Mesodermal cell (in vitro differentiated cells): ENCODE measurements at regions not wholly inside any gene's neighbourhood (a gene's known extent, or its start where the extent isn't known, plus 50 kb on each side); places are given as distances from the start of the nearest gene placed in this dataset.

Experiments
- H3K27ac ChIP-seq: 2 replicates; pipeline ENCODE4 v1.7.0; 2013; ENCODE audit warnings: mild to moderate bottlenecking, low read depth, low read length, moderate library complexity; ENCODE audit not compliant: severe bottlenecking
- H3K36me3 ChIP-seq: 2 replicates; pipeline ENCODE4 v1.7.1; 2013; ENCODE audit warnings: mild to moderate bottlenecking, low read length, moderate library complexity; ENCODE audit not compliant: control insufficient read depth, insufficient read depth
- H3K4me1 ChIP-seq: one replicate; pipeline ENCODE4 v1.7.1; 2013; ENCODE audit warnings: mild to moderate bottlenecking, low read length; ENCODE audit not compliant: insufficient read depth, control insufficient read depth, poor library complexity, severe bottlenecking
- H3K4me3 ChIP-seq: 2 replicates; pipeline ENCODE4 v1.7.0; 2013; ENCODE audit warnings: low read length, control low read depth, mild to moderate bottlenecking; ENCODE audit not compliant: insufficient read depth, poor library complexity, severe bottlenecking; ENCODE audit errors: extremely low read depth
- H3K9me3 ChIP-seq: 2 replicates; pipeline ENCODE4 v1.7.1; 2013; ENCODE audit warnings: mild to moderate bottlenecking, low read length, moderate library complexity; ENCODE audit not compliant: control insufficient read depth
- WGBS, 2 experiments: methylation state at CpG; one replicate each; pipeline ENCODE4 v1.1.5; 2013; ENCODE audit warnings: missing lambda C conversion rate in 2 of 2; ENCODE audit not compliant: insufficient coverage in 2 of 2; 5-methylcytosine and 5-hydroxymethylcytosine counted together

DNA sequence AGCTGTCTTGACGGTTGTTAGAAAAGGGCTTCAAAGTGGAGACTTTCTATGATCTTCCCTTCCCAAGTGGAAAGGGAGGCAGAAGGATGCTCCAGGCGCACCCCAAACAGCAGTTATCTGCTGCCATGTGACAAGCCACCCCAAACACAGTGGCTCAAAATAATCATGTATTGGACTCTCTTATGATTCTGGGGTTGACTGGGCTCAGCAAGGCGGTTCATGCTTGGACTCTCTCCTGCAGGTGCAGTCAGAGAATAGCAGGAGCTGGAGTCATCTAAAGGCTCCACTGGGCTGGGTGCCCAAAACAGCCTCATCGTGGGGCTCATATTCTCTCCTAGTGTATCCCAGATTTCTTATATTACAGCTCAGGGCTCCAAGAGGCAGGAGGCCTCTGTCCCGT is 177.6 kb upstream of the IER5L start:
- no peak overlapping the region for H3K4me3 ChIP-seq
- WGBS, 2 experiments = 94 to 96% methylated on average over 3 to 4 of the region's 5 CpGs
- H3K27ac ChIP-seq = no peak overlapping the region
- H3K36me3 ChIP-seq = no peaks in the 10 kb centered on the region
- peaks cover 12% of the 10 kb centered on the region for H3K9me3 ChIP-seq
- H3K4me1 ChIP-seq = peaks cover 18% of the 10 kb centered on the region

GRCh38 chr9:129354498-129354897 is 176.4 kb upstream of the IER5L start:
- Histone ChIP-seq H3K27ac (no peak overlapping the region), H3K4me1 (peaks cover 27% of the 10 kb centered on the region), H3K9me3 (peaks cover 12% of the 10 kb centered on the region), H3K4me3 (no peak overlapping the region), H3K36me3 (no peaks in the 10 kb centered on the region)
- 89% methylated on average over 7 of the region's 7 CpGs for WGBS, 2 experiments

GRCh38 chr9:129353697-129354336 is 175.8 kb upstream of the IER5L start:
- peak overlapping the region; percentile 82 for H3K27ac ChIP-seq
- 57 to 85% methylated on average over 3 to 10 of the region's 12 CpGs for WGBS, 2 experiments
- no peak overlapping the region for H3K4me3 ChIP-seq
- peaks cover 12% of the 10 kb centered on the region for H3K9me3 ChIP-seq
- no peaks in the 10 kb centered on the region for H3K36me3 ChIP-seq
- H3K4me1 ChIP-seq = peaks cover 27% of the 10 kb centered on the region

- WGBS, 2 experiments = 1 to 7% methylated on average over 18 to 28 of the region's 49 CpGs
- peaks cover 33% of the 10 kb centered on the region for H3K4me1 ChIP-seq
- peak overlapping the region; percentile 82 for H3K27ac ChIP-seq
- peaks cover 12% of the 10 kb centered on the region for H3K9me3 ChIP-seq
- no peaks in the 10 kb centered on the region for H3K36me3 ChIP-seq
- peak overlapping the region; percentile 37 for H3K4me3 ChIP-seq
These were observed 174.2 kb upstream of the IER5L start for GRCh38 chr9:129352146-129352865.

- WGBS, 2 experiments = 0 to 2% methylated on average over 7 of the region's 19 CpGs
- Histone ChIP-seq H3K4me3 (peak overlapping the region; percentile 37), H3K36me3 (no peaks in the 10 kb centered on the region), H3K4me1 (peaks cover 34% of the 10 kb centered on the region), H3K9me3 (peaks cover 12% of the 10 kb centered on the region), H3K27ac (peak overlapping the region; percentile 82)
These were observed 173.6 kb upstream of the IER5L start for GRCh38 chr9:129351642-129352145.

DNA sequence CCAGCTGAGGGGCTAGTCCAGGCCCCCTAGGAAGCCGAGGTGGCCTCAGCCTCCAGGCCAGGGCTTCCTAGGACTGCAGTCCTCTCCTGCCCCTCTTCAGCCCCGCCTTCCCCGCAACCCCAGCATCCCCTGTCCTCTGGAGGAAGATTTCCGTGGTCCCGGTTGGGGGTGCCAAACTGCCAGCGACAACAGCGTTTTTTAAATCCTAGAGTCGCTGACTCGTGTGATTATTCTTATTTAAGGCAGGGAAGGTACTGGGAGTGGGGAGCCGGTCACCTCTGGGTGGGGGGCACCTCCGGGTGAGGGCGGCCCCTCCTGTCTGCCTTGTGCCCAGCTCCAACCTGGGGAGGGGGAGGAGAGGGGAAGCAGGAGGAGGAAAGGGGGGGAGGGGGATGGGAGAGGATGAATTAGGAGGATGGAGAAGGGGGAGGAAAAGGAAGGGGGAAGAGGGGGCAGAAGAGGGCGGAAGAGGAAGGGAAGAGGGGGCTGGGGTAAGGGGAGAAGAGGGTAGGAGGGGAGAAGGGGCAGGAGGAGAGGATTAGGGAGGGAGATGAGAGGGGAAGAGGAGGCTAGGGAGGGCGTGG is 173.1 kb upstream of the IER5L start:
- H3K9me3 ChIP-seq = peaks cover 12% of the 10 kb centered on the region
- H3K4me1 ChIP-seq = peaks cover 34% of the 10 kb centered on the region
- 6% methylated on average over 12 of the region's 14 CpGs; no CpG with 5 or more reads in 1 of the 2 experiments for WGBS, 2 experiments
- H3K4me3 ChIP-seq = peak overlapping the region; percentile 37
- H3K36me3 ChIP-seq = no peaks in the 10 kb centered on the region
- peak overlapping the region; percentile 57 for H3K27ac ChIP-seq

DNA sequence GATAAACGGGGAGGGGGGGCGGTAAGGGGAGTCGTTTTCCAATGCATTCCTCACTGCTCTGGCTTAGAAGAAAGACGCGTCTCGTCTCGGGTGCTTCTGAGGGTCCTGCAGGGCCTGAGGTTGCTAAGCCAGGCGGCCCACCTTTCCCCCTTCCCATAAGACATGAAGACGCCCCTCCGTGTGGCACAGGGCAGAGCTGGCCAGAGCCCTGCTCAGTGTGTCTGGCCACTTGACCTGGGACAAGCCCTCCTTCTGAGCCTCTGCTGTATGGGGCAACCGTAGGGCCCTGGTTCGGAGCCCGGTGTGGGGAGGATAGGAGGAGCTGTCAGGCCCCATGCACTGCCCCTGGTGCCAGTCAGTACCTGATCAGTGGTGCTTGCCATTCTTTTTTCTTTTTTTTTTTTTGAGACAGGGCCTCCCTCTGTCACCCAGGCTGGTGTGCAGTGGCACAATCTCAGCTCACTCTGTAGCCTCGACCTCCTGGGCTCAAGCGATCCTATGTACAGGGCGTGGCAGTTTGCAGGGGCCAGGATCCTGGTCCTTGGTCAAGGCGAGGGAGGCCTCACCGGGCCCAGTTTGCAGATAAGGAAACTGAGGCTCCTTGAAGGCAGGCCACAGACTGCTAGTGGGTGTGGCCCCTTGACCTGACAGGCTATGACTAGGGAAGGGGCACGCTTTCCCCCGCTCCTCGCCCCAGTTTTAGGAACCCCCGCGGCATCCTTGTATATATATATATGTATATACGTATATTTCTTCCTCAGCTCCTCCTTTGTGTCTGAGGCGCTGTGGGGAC is 172.3 kb upstream of the IER5L start:
- H3K4me1 ChIP-seq = peaks cover 34% of the 10 kb centered on the region
- H3K4me3 ChIP-seq = no peak overlapping the region
- peaks cover 4% of the 10 kb centered on the region for H3K9me3 ChIP-seq
- 84 to 86% methylated on average over 8 to 9 of the region's 25 CpGs for WGBS, 2 experiments
- H3K27ac ChIP-seq = peak overlapping the region; percentile 57
- no peaks in the 10 kb centered on the region for H3K36me3 ChIP-seq

DNA sequence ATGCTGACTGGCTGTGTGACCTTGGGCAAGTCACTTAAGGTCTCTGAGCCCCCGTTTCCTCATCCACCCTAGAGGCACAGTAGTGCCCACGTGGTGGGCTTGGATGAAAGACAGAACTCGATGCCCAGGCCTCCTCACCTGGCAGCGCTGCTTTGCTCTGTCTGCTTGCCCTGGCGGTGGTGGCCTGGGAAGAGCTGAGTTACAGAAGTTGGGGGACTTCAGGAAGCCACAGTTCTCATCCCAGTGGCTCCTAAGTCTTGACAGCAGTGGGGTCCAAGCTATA is 171.5 kb upstream of the IER5L start:
- Histone ChIP-seq H3K4me1 (peaks cover 34% of the 10 kb centered on the region), H3K4me3 (no peak overlapping the region), H3K9me3 (no peaks in the 10 kb centered on the region), H3K27ac (no peak overlapping the region), H3K36me3 (no peaks in the 10 kb centered on the region)
- 97 to 100% methylated on average over 4 to 5 of the region's 5 CpGs for WGBS, 2 experiments

DNA sequence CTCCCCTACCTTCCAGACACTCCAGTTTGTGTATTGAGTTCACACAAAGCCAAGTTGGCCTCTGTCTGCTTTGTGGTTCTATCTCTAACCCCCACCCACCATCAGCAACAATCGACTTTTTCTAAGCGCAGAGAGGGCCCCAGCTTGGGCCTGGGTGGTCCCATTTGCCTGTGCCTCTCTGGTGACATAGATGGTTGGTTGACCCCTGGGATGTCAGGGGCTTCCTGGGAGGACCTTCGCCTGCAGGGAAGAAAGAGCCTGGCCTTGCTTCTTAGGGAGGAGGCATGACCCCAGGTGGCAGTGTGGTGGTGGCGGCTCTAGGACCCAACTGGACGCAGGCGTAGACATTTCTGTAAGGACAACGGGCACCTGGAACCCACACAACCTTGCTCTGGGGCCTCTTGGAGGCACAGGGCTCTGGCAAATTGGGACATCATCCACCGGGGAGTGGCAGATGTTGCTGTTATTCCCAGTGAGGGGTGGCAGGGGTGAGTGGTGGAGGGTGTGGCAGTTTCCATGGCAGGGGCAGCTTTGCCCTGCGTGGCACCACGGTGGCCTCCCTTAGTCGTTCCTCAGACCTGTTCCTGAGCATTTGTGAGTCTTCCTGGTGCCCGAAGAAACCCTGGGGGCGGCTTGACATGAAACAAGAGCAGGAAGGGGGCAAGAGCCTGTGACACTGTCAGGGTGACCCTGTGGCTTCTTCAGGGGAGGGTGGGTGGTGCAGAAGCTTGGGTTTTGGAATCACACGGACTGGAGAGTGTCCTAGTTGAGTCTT is 171.0 kb upstream of the IER5L start:
- Histone ChIP-seq H3K4me3 (no peak overlapping the region), H3K9me3 (no peaks in the 10 kb centered on the region), H3K27ac (no peak overlapping the region), H3K36me3 (no peaks in the 10 kb centered on the region), H3K4me1 (peaks cover 34% of the 10 kb centered on the region)
- WGBS, 2 experiments = 84 to 87% methylated on average over 8 to 13 of the region's 14 CpGs
